AG04450 (cell line): ENCODE measurements at regions not wholly inside any gene's neighbourhood (a gene's known extent, or its start where the extent isn't known, plus 50 kb on each side); places are given as distances from the start of the nearest gene placed in this dataset.

ENCODE experiments used
- CTCF ChIA-PET: fragments of 300-600, 350-600 bp; formaldehyde crosslinking; extraction: SDS; loops from one replicate; lab custom pipeline; 2022; ENCODE audit warnings: antibody characterized with exemption, inconsistent platforms; lab: Charles Lee
- POLR2A ChIA-PET: fragments of 350-600 bp; formaldehyde crosslinking; extraction: SDS; loops from one replicate; lab custom pipeline; 2021; ENCODE audit warnings: antibody characterized with exemption, inconsistent platforms; lab: Yijun Ruan, JAX
- DNase-seq: peaks from one replicate; pipeline ENCODE4 v3.0.0-alpha.2; 2011; ENCODE audit warnings: low read depth, low spot score
- H3K27ac ChIP-seq: one replicate; pipeline ENCODE4 v1.5.1; 2012; ENCODE audit warnings: low read depth, low read length, control low read depth
- H3K27me3 ChIP-seq: one replicate; pipeline ENCODE4 v1.6.0; 2012; ENCODE audit warnings: low read length; ENCODE audit not compliant: control insufficient read depth, insufficient read depth
- H3K4me3 ChIP-seq: 2 replicates; pipeline ENCODE4 v1.5.1; 2011; ENCODE audit warnings: mild to moderate bottlenecking, low read depth, low read length, control low read depth
- H3K9me3 ChIP-seq: 2 replicates; pipeline ENCODE4 v1.5.1; 2012; ENCODE audit warnings: low read length; ENCODE audit not compliant: control insufficient read depth, insufficient read depth
- CTCF ChIP-seq: IDR thresholded peaks from 2 replicates; pipeline ENCODE4 v1.5.1; 2011; ENCODE audit warnings: low read depth, low read length, control low read depth, inconsistent platforms

- DNase-seq = no peak
- ChIA-PET POLR2A (no interaction called here), CTCF (interaction anchor here (1.2 kb wide), 1 partner anchor 17 kb away, joined by 3 read pairs; no protein-coding TSS in a partner anchor)
- Histone ChIP-seq H3K4me3 (no peak overlapping the region), H3K27me3 (peaks cover 3% of the 10 kb centered on the region), H3K27ac (no peak overlapping the region), H3K9me3 (no peaks in the 10 kb centered on the region)
- TF ChIP-seq CTCF = no peak
Measured at GRCh38 chr18:11380968-11381367, 228.4 kb upstream of the SLC35G4 start.

- ChIA-PET CTCF (interaction anchor here (0.6 to 1.2 kb wide), 3 partner anchors 19 to 820 kb away, joined by 3 read pairs; no protein-coding TSS in a partner anchor), POLR2A (no interaction called here)
- no peak overlapping the region for H3K27ac ChIP-seq
- H3K27me3 ChIP-seq = peaks cover 3% of the 10 kb centered on the region
- TF ChIP-seq CTCF = no peak
- no peak for DNase-seq
- no peaks in the 10 kb centered on the region for H3K9me3 ChIP-seq
- H3K4me3 ChIP-seq = no peak overlapping the region
Measured at GRCh38 chr18:11379660-11380059, 229.7 kb upstream of the SLC35G4 start.

GRCh38 chr18:11377766-11378540, 228.6 kb upstream of the PIEZO2 start:
- POLR2A ChIA-PET = no interaction called here
- Histone ChIP-seq H3K27ac (no peak overlapping the region), H3K9me3 (no peaks in the 10 kb centered on the region), H3K27me3 (peaks cover 3% of the 10 kb centered on the region), H3K4me3 (no peak overlapping the region)
- no peak for TF ChIP-seq CTCF
- CTCF ChIA-PET = interaction anchor here (1.2 kb wide), 1 partner anchor 67 kb away, joined by 3 read pairs; no protein-coding TSS in a partner anchor
- no peak for DNase-seq

- DNase-seq = no peak
- no peak for TF ChIP-seq CTCF
- Histone ChIP-seq H3K4me3 (no peak overlapping the region), H3K27ac (no peak overlapping the region), H3K27me3 (no peaks in the 10 kb centered on the region), H3K9me3 (no peaks in the 10 kb centered on the region)
- ChIA-PET POLR2A (interaction anchor here (0.7 kb wide), 1 partner anchor 195 kb away, joined by 3 read pairs; no protein-coding TSS in a partner anchor), CTCF (interaction anchor here (1.8 kb wide), 1 partner anchor 62 kb away, joined by 10 read pairs; no protein-coding TSS in a partner anchor)
Measured at GRCh38 chr18:11372163-11372562, 222.8 kb upstream of the PIEZO2 start.

- H3K27me3 ChIP-seq = no peaks in the 10 kb centered on the region
- no peak overlapping the region for H3K4me3 ChIP-seq
- DNase-seq = no peak
- no peak for TF ChIP-seq CTCF
- H3K27ac ChIP-seq = no peak overlapping the region
- POLR2A ChIA-PET = no interaction called here
- H3K9me3 ChIP-seq = no peaks in the 10 kb centered on the region
- CTCF ChIA-PET = no interaction called here
Measured at GRCh38 chr18:11369556-11369955, 220.2 kb upstream of the PIEZO2 start.
